ENCODE measurements at regions not wholly inside any gene's neighbourhood (a gene's known extent, or its start where the extent isn't known, plus 50 kb on each side); places are given as distances from the start of the nearest gene placed in this dataset.

DNA sequence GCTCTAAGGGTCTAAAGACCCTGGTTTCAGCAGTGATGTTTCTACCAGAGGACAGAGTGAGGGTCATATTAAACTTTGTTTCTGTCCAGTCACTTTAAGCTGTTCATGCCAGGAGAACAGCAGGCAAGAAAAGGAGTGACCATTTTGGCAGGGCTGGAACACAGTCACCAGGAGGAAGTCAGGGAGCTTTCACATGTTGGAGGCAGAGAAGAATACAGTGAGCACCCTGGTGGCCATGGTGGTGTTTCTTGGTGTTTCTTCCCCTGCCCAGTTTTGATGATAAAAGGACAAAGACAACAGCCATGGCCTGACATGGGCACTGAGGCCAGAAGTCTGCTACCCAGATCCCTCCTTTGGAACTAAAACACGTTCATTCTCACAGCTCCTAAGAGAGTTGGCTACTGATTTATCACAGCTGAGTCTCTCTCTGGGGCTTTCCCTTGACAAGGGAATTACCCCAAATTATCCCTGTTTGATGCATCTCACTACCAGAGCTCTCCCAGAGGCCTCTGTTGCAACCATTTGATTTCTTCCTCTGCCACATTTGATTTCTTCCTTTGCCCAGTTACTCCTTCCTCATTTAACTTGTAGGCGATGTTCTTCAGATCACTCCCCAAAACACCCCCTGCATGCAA is 106.4 kb upstream of the NWD2 start:
- no peaks in the 10 kb centered on the region for H3K27me3 ChIP-seq (ENCODE audit: control insufficient read depth, insufficient read depth, low read length)
- H3K27ac ChIP-seq (ENCODE audit: low read depth, low read length): no peak overlapping the region
- WGBS (ENCODE audit: insufficient coverage): 43% methylated on average over 1 of the region's 2 CpGs
- H3K4me1 ChIP-seq (ENCODE audit: control insufficient read depth, insufficient read depth, low read length): no peaks in the 10 kb centered on the region
- H3K36me3 ChIP-seq (ENCODE audit: control insufficient read depth, insufficient read depth, low read length): no peaks in the 10 kb centered on the region
- no peak overlapping the region for H3K4me3 ChIP-seq (ENCODE audit: low read depth, low read length)
- DNase-seq (ENCODE audit: low read depth in 4 of 6, low spot score in 6 of 6): no peak
- no peaks in the 10 kb centered on the region for H3K9me3 ChIP-seq (ENCODE audit: control insufficient read depth, insufficient read depth, low read length)

GRCh38 chr4:37138789-37139188 is 105.8 kb upstream of the NWD2 start:
- 46% methylated on average over 2 of the region's 2 CpGs for WGBS (ENCODE audit: insufficient coverage)
- no peak overlapping the region for H3K4me3 ChIP-seq (ENCODE audit: low read depth, low read length)
- no peaks in the 10 kb centered on the region for H3K27me3 ChIP-seq (ENCODE audit: control insufficient read depth, insufficient read depth, low read length)
- H3K36me3 ChIP-seq (ENCODE audit: control insufficient read depth, insufficient read depth, low read length): no peaks in the 10 kb centered on the region
- no peak overlapping the region for H3K27ac ChIP-seq (ENCODE audit: low read depth, low read length)
- no peaks in the 10 kb centered on the region for H3K9me3 ChIP-seq (ENCODE audit: control insufficient read depth, insufficient read depth, low read length)
- no peak for DNase-seq (ENCODE audit: low read depth in 4 of 6, low spot score in 6 of 6)
- no peaks in the 10 kb centered on the region for H3K4me1 ChIP-seq (ENCODE audit: control insufficient read depth, insufficient read depth, low read length)

- H3K27ac ChIP-seq (ENCODE audit: low read depth, low read length): no peak overlapping the region
- DNase-seq (ENCODE audit: low read depth in 4 of 6, low spot score in 6 of 6): no peak
- no peaks in the 10 kb centered on the region for H3K9me3 ChIP-seq (ENCODE audit: control insufficient read depth, insufficient read depth, low read length)
- H3K27me3 ChIP-seq (ENCODE audit: control insufficient read depth, insufficient read depth, low read length): no peaks in the 10 kb centered on the region
- H3K4me1 ChIP-seq (ENCODE audit: control insufficient read depth, insufficient read depth, low read length): no peaks in the 10 kb centered on the region
- H3K4me3 ChIP-seq (ENCODE audit: low read depth, low read length): no peak overlapping the region
- no peaks in the 10 kb centered on the region for H3K36me3 ChIP-seq (ENCODE audit: control insufficient read depth, insufficient read depth, low read length)
- WGBS (ENCODE audit: insufficient coverage): no CpG with 5 or more reads among the region's 1 CpG
These were observed 104.6 kb upstream of the NWD2 start for GRCh38 chr4:37139987-37140386.

GRCh38 chr4:37146260-37146659 is 98.3 kb upstream of the NWD2 start:
- 73% methylated on average over 2 of the region's 2 CpGs for WGBS (ENCODE audit: insufficient coverage)
- no peak overlapping the region for H3K4me3 ChIP-seq (ENCODE audit: low read depth, low read length)
- no peak for DNase-seq (ENCODE audit: low read depth in 4 of 6, low spot score in 6 of 6)

DNA sequence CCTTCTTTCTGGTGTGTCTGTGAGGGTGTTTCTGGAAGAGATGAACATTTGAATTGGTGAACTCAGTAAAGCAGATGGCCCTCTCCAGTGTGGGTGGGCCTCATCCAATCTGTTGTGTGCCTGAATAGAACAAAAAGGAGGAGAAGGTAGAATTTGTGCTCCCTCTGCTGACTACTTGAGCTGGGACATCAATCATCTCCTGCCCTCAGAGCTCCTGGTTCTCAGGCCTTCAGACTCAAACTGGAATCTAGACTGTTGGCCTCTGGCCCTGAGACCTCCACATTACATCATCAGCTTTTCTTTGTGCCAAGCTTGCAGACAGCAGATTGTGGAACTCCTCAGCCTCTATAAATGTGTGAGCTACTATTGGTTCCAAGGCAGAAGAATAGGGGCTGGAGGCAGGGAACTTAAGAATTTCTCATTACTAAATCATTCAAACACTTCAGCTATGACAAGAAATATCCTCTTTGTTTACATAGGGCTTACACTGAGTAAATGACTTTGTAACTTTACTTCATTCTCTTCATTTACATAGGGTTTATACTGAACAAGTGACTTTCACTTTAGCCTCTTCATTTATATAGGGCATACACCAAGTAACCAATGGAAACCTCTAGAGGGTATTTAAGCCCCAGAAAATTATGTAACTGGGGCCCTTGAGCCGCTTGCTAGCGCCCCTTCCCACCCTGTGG is 86.9 kb upstream of the NWD2 start:
- Histone ChIP-seq H3K27ac (ENCODE audit: low read depth, low read length) (no peak overlapping the region), H3K27me3 (ENCODE audit: control insufficient read depth, insufficient read depth, low read length) (no peaks in the 10 kb centered on the region), H3K4me1 (ENCODE audit: control insufficient read depth, insufficient read depth, low read length) (no peaks in the 10 kb centered on the region), H3K36me3 (ENCODE audit: control insufficient read depth, insufficient read depth, low read length) (no peaks in the 10 kb centered on the region), H3K4me3 (ENCODE audit: low read depth, low read length) (no peak overlapping the region), H3K9me3 (ENCODE audit: control insufficient read depth, insufficient read depth, low read length) (no peaks in the 10 kb centered on the region)
- WGBS (ENCODE audit: insufficient coverage): 100% methylated on average over 2 of the region's 2 CpGs
- peak in 1 of 6 donors; percentile 35 for DNase-seq (ENCODE audit: low read depth in 4 of 6, low spot score in 6 of 6)

More at GRCh38 chr4:37146260-37146659, 98.3 kb upstream of the NWD2 start:
- Histone ChIP-seq H3K27ac (ENCODE audit: low read depth, low read length) (no peak overlapping the region), H3K9me3 (ENCODE audit: control insufficient read depth, insufficient read depth, low read length) (peaks cover 4% of the 10 kb centered on the region), H3K4me1 (ENCODE audit: control insufficient read depth, insufficient read depth, low read length) (no peaks in the 10 kb centered on the region), H3K36me3 (ENCODE audit: control insufficient read depth, insufficient read depth, low read length) (no peaks in the 10 kb centered on the region), H3K27me3 (ENCODE audit: control insufficient read depth, insufficient read depth, low read length) (no peaks in the 10 kb centered on the region)

DNA sequence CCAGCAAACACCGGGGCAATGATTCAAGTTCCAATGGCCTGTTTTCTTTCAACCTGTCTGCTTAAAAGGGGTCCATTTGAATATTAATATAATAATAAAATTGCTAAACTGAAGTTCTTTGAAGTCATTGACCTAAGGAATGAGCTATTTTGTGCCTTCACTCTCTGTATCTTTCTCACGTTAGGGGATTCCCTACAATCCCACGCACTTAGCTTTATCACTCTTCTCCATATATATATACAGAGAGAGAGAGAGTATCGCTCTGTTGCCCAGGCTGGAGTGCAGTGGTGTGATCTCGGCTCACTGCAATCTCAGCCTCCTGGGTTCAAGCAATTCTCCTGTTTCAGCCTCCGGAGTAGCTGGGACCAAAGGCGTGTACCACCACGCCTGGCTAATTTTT is 83.9 kb upstream of the NWD2 start:
- no CpG with 5 or more reads among the region's 8 CpGs for WGBS (ENCODE audit: insufficient coverage)
- Histone ChIP-seq H3K4me3 (ENCODE audit: low read depth, low read length) (no peak overlapping the region), H3K9me3 (ENCODE audit: control insufficient read depth, insufficient read depth, low read length) (no peaks in the 10 kb centered on the region), H3K36me3 (ENCODE audit: control insufficient read depth, insufficient read depth, low read length) (no peaks in the 10 kb centered on the region), H3K27ac (ENCODE audit: low read depth, low read length) (no peak overlapping the region), H3K4me1 (ENCODE audit: control insufficient read depth, insufficient read depth, low read length) (no peaks in the 10 kb centered on the region), H3K27me3 (ENCODE audit: control insufficient read depth, insufficient read depth, low read length) (no peaks in the 10 kb centered on the region)
- no peak for DNase-seq (ENCODE audit: low read depth in 4 of 6, low spot score in 6 of 6)

GRCh38 chr4:37165844-37166243 is 78.7 kb upstream of the NWD2 start:
- no peak overlapping the region for H3K27ac ChIP-seq (ENCODE audit: low read depth, low read length)
- no peaks in the 10 kb centered on the region for H3K9me3 ChIP-seq (ENCODE audit: control insufficient read depth, insufficient read depth, low read length)
- H3K4me1 ChIP-seq (ENCODE audit: control insufficient read depth, insufficient read depth, low read length): no peaks in the 10 kb centered on the region
- H3K4me3 ChIP-seq (ENCODE audit: low read depth, low read length): no peak overlapping the region
- peak in 1 of 6 donors; percentile 4 for DNase-seq (ENCODE audit: low read depth in 4 of 6, low spot score in 6 of 6)
- H3K36me3 ChIP-seq (ENCODE audit: control insufficient read depth, insufficient read depth, low read length): no peaks in the 10 kb centered on the region
- WGBS (ENCODE audit: insufficient coverage): no CpG with 5 or more reads among the region's 3 CpGs
- no peaks in the 10 kb centered on the region for H3K27me3 ChIP-seq (ENCODE audit: control insufficient read depth, insufficient read depth, low read length)

DNA sequence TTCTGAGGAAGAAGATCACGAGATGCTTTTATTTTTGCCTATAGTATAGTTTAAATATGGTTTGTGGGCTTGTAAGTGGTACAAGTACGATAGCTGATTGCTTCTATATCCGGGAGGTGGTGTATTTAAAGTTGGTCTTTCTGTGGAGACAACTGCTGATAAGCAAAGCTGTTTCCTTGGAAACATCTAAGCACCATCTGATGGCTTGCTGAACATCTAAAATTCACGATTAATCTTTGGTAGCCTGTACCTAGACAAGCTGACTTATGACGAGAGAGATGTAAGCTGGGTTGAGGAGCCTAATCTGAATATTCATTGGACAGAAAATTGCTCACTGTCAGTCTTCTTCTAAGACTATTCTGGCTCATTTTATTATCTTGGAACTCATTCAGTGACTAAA is 74.6 kb upstream of the NWD2 start:
- Histone ChIP-seq H3K27ac (ENCODE audit: low read depth, low read length) (no peak overlapping the region), H3K36me3 (ENCODE audit: control insufficient read depth, insufficient read depth, low read length) (no peaks in the 10 kb centered on the region), H3K27me3 (ENCODE audit: control insufficient read depth, insufficient read depth, low read length) (no peaks in the 10 kb centered on the region), H3K4me1 (ENCODE audit: control insufficient read depth, insufficient read depth, low read length) (no peaks in the 10 kb centered on the region), H3K4me3 (ENCODE audit: low read depth, low read length) (no peak overlapping the region), H3K9me3 (ENCODE audit: control insufficient read depth, insufficient read depth, low read length) (no peaks in the 10 kb centered on the region)
- WGBS (ENCODE audit: insufficient coverage): 83% methylated on average over 2 of the region's 5 CpGs
- peak in 1 of 6 donors; percentile 57 for DNase-seq (ENCODE audit: low read depth in 4 of 6, low spot score in 6 of 6)

DNA sequence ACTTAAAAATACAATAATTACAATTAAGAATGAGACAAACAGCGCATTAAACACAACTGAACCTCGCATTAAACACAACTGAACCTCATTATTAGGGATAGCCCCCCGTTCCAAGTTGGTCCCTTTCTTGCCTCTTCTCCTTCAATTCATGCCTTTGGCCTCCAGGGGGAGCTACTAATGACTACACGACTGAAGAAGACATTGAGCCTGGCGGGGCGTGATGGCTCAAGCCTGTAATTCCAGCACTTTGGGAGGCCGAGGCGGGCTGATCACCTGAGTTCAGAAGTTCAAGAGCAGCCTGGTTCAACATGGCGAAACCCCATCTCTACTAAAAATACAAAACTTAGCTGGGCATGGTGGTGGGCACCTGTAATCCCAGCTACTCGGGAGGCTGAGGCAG is 56.4 kb upstream of the NWD2 start:
- Histone ChIP-seq H3K36me3 (ENCODE audit: control insufficient read depth, insufficient read depth, low read length) (no peaks in the 10 kb centered on the region), H3K4me1 (ENCODE audit: control insufficient read depth, insufficient read depth, low read length) (no peaks in the 10 kb centered on the region), H3K27ac (ENCODE audit: low read depth, low read length) (no peak overlapping the region), H3K4me3 (ENCODE audit: low read depth, low read length) (no peak overlapping the region), H3K27me3 (ENCODE audit: control insufficient read depth, insufficient read depth, low read length) (no peaks in the 10 kb centered on the region), H3K9me3 (ENCODE audit: control insufficient read depth, insufficient read depth, low read length) (no peaks in the 10 kb centered on the region)
- no peak for DNase-seq (ENCODE audit: low read depth in 4 of 6, low spot score in 6 of 6)
- 84% methylated on average over 9 of the region's 10 CpGs for WGBS (ENCODE audit: insufficient coverage)

All from spinal cord (tissue), 9 donors.